NCI-H510A (cell line): ENCODE measurements at regions not wholly inside any gene's neighbourhood (a gene's known extent, or its start where the extent isn't known, plus 50 kb on each side); places are given as distances from the start of the nearest gene placed in this dataset.

Source experiments
- DNase-seq: peaks from one replicate; lab custom pipeline; 2025; lab: John Stamatoyannopoulos, UW

GRCh38 chrX:39504850-39505259, 592.9 kb downstream of the BCOR start:
- DNase-seq = no peak

GRCh38 chrX:39506131-39506530, 591.6 kb downstream of the BCOR start:
- DNase-seq = no peak

GRCh38 chrX:39507034-39507433, 590.7 kb downstream of the BCOR start:
- no peak for DNase-seq

GRCh38 chrX:39507617-39508299, 590.0 kb downstream of the BCOR start:
- DNase-seq = no peak

- DNase-seq = no peak
Measured at GRCh38 chrX:39508300-39508692, 589.5 kb downstream of the BCOR start.

- DNase-seq = no peak
Measured at GRCh38 chrX:39509157-39509556, 588.6 kb downstream of the BCOR start.

GRCh38 chrX:39513836-39514235, 583.9 kb downstream of the BCOR start:
- DNase-seq = no peak

- DNase-seq = no peak
Measured at GRCh38 chrX:39514801-39515200, 583.0 kb downstream of the BCOR start.

GRCh38 chrX:39516427-39516841, 581.3 kb downstream of the BCOR start:
- DNase-seq = no peak

GRCh38 chrX:39518476-39519029, 579.2 kb downstream of the BCOR start:
- DNase-seq = no peak

GRCh38 chrX:39519030-39519488, 578.7 kb downstream of the BCOR start:
- DNase-seq = no peak

GRCh38 chrX:39519566-39520301, 578.0 kb downstream of the BCOR start:
- no peak for DNase-seq

- DNase-seq = no peak
Measured at GRCh38 chrX:39525758-39526157, 572.0 kb downstream of the BCOR start.

- no peak for DNase-seq
Measured at GRCh38 chrX:39527025-39527424, 570.7 kb downstream of the BCOR start.

GRCh38 chrX:39528161-39528916, 569.4 kb downstream of the BCOR start:
- no peak for DNase-seq

GRCh38 chrX:39532761-39533160, 565.0 kb downstream of the BCOR start:
- no peak for DNase-seq

GRCh38 chrX:39534949-39535348, 562.8 kb downstream of the BCOR start:
- no peak for DNase-seq

- DNase-seq = no peak
Measured at GRCh38 chrX:39536211-39536610, 561.5 kb downstream of the BCOR start.

- DNase-seq = no peak
Measured at GRCh38 chrX:39541881-39542280, 555.9 kb downstream of the BCOR start.

- DNase-seq = no peak
Measured at GRCh38 chrX:39542316-39542715, 555.4 kb downstream of the BCOR start.

- no peak for DNase-seq
Measured at GRCh38 chrX:39550795-39551361, 546.9 kb downstream of the BCOR start.

- no peak for DNase-seq
Measured at GRCh38 chrX:39551762-39552161, 546.0 kb downstream of the BCOR start.
